ENCODE measurements at regions not wholly inside any gene's neighbourhood (a gene's known extent, or its start where the extent isn't known, plus 50 kb on each side); places are given as distances from the start of the nearest gene placed in this dataset.

GRCh38 chr2:183390109-183390508 is 265.9 kb downstream of the NUP35 start:
- no peak for TF ChIP-seq CTCF (IDR thresholded peaks at IDR 0.05; ENCODE audit: low read length)
- no peak for TF ChIP-seq EZH2 (IDR thresholded peaks at IDR 0.05; ENCODE audit: borderline replicate concordance, low read length)

Data from OCI-LY1 (cell line).